ENCODE measurements at regions not wholly inside any gene's neighbourhood (a gene's known extent, or its start where the extent isn't known, plus 50 kb on each side); places are given as distances from the start of the nearest gene placed in this dataset.

- no peak for TF ChIP-seq POLR2AphosphoS5 (IDR thresholded peaks at IDR 0.05)
- no peak for TF ChIP-seq POLR2A (IDR thresholded peaks at IDR 0.05)
- TF ChIP-seq CTCF (IDR thresholded peaks at IDR 0.05): no peak
- no peak for TF ChIP-seq EP300 (IDR thresholded peaks at IDR 0.05)
These were observed 189.0 kb upstream of the NFIA start for GRCh38 chr1:60893136-60893930.
